SK-N-MC (cell line): ENCODE measurements at regions not wholly inside any gene's neighbourhood (a gene's known extent, or its start where the extent isn't known, plus 50 kb on each side); places are given as distances from the start of the nearest gene placed in this dataset.
"Not testable (repeated sequence)": the region's sequence is repeated elsewhere in the genome, so short reads cannot be mapped to it uniquely, and the experiment has no call there.

Experiments used
- DNase-seq: peaks from one replicate; pipeline ENCODE4 v3.0.0-alpha.2; 2011; ENCODE audit warnings: low read depth, low spot score
- H3K27ac ChIP-seq: fragments of 200-600 bp; sonication (generic); 2 replicates; pipeline ENCODE4 v1.5.1; 2016; ENCODE audit warnings: mixed run types
- H3K36me3 ChIP-seq: fragments of 200-600 bp; sonication (generic); 2 replicates; pipeline ENCODE4 v1.6.1; 2017; ENCODE audit warnings: antibody characterized with exemption, low read length, mixed read lengths; ENCODE audit not compliant: insufficient read depth
- H3K4me3 ChIP-seq: fragments of 200-600 bp; sonication (generic); 2 replicates; pipeline ENCODE4 v1.5.1; 2016
- H3K9ac ChIP-seq: fragments of 200-600 bp; sonication (generic); 2 replicates; pipeline ENCODE4 v1.8.0; 2017; ENCODE audit warnings: mixed run types, mixed read lengths; ENCODE audit not compliant: insufficient read length
- H3K9me3 ChIP-seq: fragments of 200-600 bp; sonication (generic); 2 replicates; pipeline ENCODE4 v1.6.1; 2017; ENCODE audit warnings: low read depth, mild to moderate bottlenecking, antibody characterized with exemption, low read length, moderate library complexity, mixed read lengths
- EZH2 ChIP-seq: fragments of 200-600 bp; sonication (generic); IDR thresholded peaks from one replicate; pipeline ENCODE4 v1.6.1; 2017; ENCODE audit warnings: antibody characterized with exemption
- FOXP2 ChIP-seq: optimal IDR thresholded peaks from 2 replicates; pipeline ENCODE3; 2011; ENCODE audit warnings: mild to moderate bottlenecking, moderate library complexity; ENCODE audit not compliant: insufficient read depth; ENCODE audit errors: extremely low read length, control extremely low read depth
- POLR2AphosphoS5 ChIP-seq: IDR thresholded peaks from 2 replicates; pipeline ENCODE4 v1.6.1; 2012; ENCODE audit warnings: mild to moderate bottlenecking, low read depth, low read length, borderline replicate concordance

GRCh38 chr5:88644676-88645075, 238.3 kb downstream of the MEF2C start:
- DNase-seq = no peak
- Histone ChIP-seq H3K9me3 (no peaks in the 10 kb centered on the region), H3K36me3 (no peaks in the 10 kb centered on the region), H3K27ac (no peak overlapping the region), H3K9ac (no peak overlapping the region), H3K4me3 (no peak overlapping the region)
- no peak for TF ChIP-seq FOXP2

- H3K9me3 ChIP-seq = no peaks in the 10 kb centered on the region
- H3K4me3 ChIP-seq = no peak overlapping the region
- no peak for TF ChIP-seq EZH2
- TF ChIP-seq FOXP2 = no peak
- TF ChIP-seq POLR2AphosphoS5 = no peak
- no peak overlapping the region for H3K27ac ChIP-seq
- no peak overlapping the region for H3K9ac ChIP-seq
- H3K36me3 ChIP-seq = no peaks in the 10 kb centered on the region
- no peak for DNase-seq
Measured at GRCh38 chr5:88643315-88643714, 239.7 kb downstream of the MEF2C start.

GRCh38 chr5:88634014-88634413, 249.0 kb downstream of the MEF2C start:
- Histone ChIP-seq H3K9me3 (no peaks in the 10 kb centered on the region), H3K9ac (no peak overlapping the region), H3K4me3 (no peak overlapping the region), H3K27ac (no peak overlapping the region), H3K36me3 (no peaks in the 10 kb centered on the region)
- DNase-seq = no peak
- no peak for TF ChIP-seq POLR2AphosphoS5
- TF ChIP-seq FOXP2 = no peak
- no peak for TF ChIP-seq EZH2

GRCh38 chr5:88622890-88623289, 260.1 kb downstream of the MEF2C start:
- not testable (repeated sequence) for H3K36me3 ChIP-seq, H3K27ac ChIP-seq, DNase-seq, H3K9me3 ChIP-seq, H3K9ac ChIP-seq, H3K4me3 ChIP-seq

- DNase-seq, H3K36me3 ChIP-seq, H3K27ac ChIP-seq, H3K9me3 ChIP-seq, H3K4me3 ChIP-seq, H3K9ac ChIP-seq: not testable (repeated sequence)
Measured at GRCh38 chr5:88615767-88616166, 267.2 kb downstream of the MEF2C start.

- Histone ChIP-seq H3K9ac (no peak overlapping the region), H3K36me3 (no peaks in the 10 kb centered on the region), H3K9me3 (no peaks in the 10 kb centered on the region), H3K4me3 (no peak overlapping the region), H3K27ac (no peak overlapping the region)
- no peak for TF ChIP-seq EZH2
- TF ChIP-seq POLR2AphosphoS5 = no peak
- no peak for TF ChIP-seq FOXP2
- no peak for DNase-seq
Measured at GRCh38 chr5:88613051-88613450, 269.9 kb downstream of the MEF2C start.

- H3K4me3 ChIP-seq = no peak overlapping the region
- no peak overlapping the region for H3K9ac ChIP-seq
- H3K27ac ChIP-seq = no peak overlapping the region
- H3K36me3 ChIP-seq = no peaks in the 10 kb centered on the region
- TF ChIP-seq POLR2AphosphoS5 = no peak
- no peak for TF ChIP-seq EZH2
- no peak for TF ChIP-seq FOXP2
- H3K9me3 ChIP-seq = no peaks in the 10 kb centered on the region
- DNase-seq = no peak
Measured at GRCh38 chr5:88610586-88610985, 272.4 kb downstream of the MEF2C start.

- Histone ChIP-seq H3K9me3 (no peaks in the 10 kb centered on the region), H3K27ac (no peak overlapping the region), H3K9ac (no peak overlapping the region), H3K4me3 (no peak overlapping the region), H3K36me3 (no peaks in the 10 kb centered on the region)
- no peak for DNase-seq
- TF ChIP-seq EZH2 (no peak), POLR2AphosphoS5 (no peak), FOXP2 (no peak)
Measured at GRCh38 chr5:88607492-88607891, 275.5 kb downstream of the MEF2C start.

- no peaks in the 10 kb centered on the region for H3K9me3 ChIP-seq
- no peak overlapping the region for H3K9ac ChIP-seq
- no peak for DNase-seq
- H3K36me3 ChIP-seq = no peaks in the 10 kb centered on the region
- H3K4me3 ChIP-seq = no peak overlapping the region
- no peak for TF ChIP-seq POLR2AphosphoS5
- TF ChIP-seq FOXP2 = no peak
- no peak for TF ChIP-seq EZH2
- no peak overlapping the region for H3K27ac ChIP-seq
Measured at GRCh38 chr5:88606626-88607025, 276.4 kb downstream of the MEF2C start.

GRCh38 chr5:88606173-88606572, 276.8 kb downstream of the MEF2C start:
- Histone ChIP-seq H3K4me3 (no peak overlapping the region), H3K9ac (no peak overlapping the region)
- TF ChIP-seq EZH2 (no peak), FOXP2 (no peak), POLR2AphosphoS5 (no peak)

More at GRCh38 chr5:88606173-88606572, 276.8 kb downstream of the MEF2C start:
- no peak for DNase-seq
- Histone ChIP-seq H3K27ac (no peak overlapping the region), H3K36me3 (no peaks in the 10 kb centered on the region), H3K9me3 (no peaks in the 10 kb centered on the region)
